ENCODE measurements at regions not wholly inside any gene's neighbourhood (a gene's known extent, or its start where the extent isn't known, plus 50 kb on each side); places are given as distances from the start of the nearest gene placed in this dataset.
"Not testable (repeated sequence)": the region's sequence is repeated elsewhere in the genome, so short reads cannot be mapped to it uniquely, and the experiment has no call there.

- no peaks in the 10 kb centered on the region for H3K9me3 ChIP-seq (ENCODE audit: low read length)
- H3K9ac ChIP-seq (ENCODE audit: low read length) = no peak overlapping the region
- no peak overlapping the region for H3K4me3 ChIP-seq (ENCODE audit: low read depth, low read length, poor library complexity, severe bottlenecking)
- no peak overlapping the region for H3K27ac ChIP-seq (ENCODE audit: low read depth, low read length, poor library complexity, severe bottlenecking)
- no peaks in the 10 kb centered on the region for H4K20me1 ChIP-seq (ENCODE audit: insufficient read depth, low read length)
- H2AFZ ChIP-seq (ENCODE audit: low read length) = no peak overlapping the region
- H3K4me2 ChIP-seq (ENCODE audit: low read length) = no peak overlapping the region
- H3K36me3 ChIP-seq (ENCODE audit: insufficient read depth, low read length) = no peaks in the 10 kb centered on the region
- H3F3A ChIP-seq (ENCODE audit: insufficient read depth, low read length) = no peaks in the 10 kb centered on the region
- no peaks in the 10 kb centered on the region for H3K9me2 ChIP-seq (ENCODE audit: low read depth, low read length)
- H3K79me2 ChIP-seq (ENCODE audit: insufficient read depth, low read length) = no peaks in the 10 kb centered on the region
- no peaks in the 10 kb centered on the region for H3K27me3 ChIP-seq (ENCODE audit: insufficient read depth, low read length)
- TF ChIP-seq CTCF (IDR thresholded peaks at IDR 0.05; ENCODE audit: low read length) (no peak), EZH2 (IDR thresholded peaks at IDR 0.05; ENCODE audit: borderline replicate concordance, low read length) (no peak)
- H3K4me1 ChIP-seq (ENCODE audit: insufficient read depth, low read length, severe bottlenecking) = no peaks in the 10 kb centered on the region
These were observed 544.6 kb upstream of the B3GAT1 start for GRCh38 chr11:134956450-134957210.

- H3K9me2 ChIP-seq (ENCODE audit: low read depth, low read length); H3K4me1 ChIP-seq (ENCODE audit: insufficient read depth, low read length, severe bottlenecking); H3K9me3 ChIP-seq (ENCODE audit: low read length); H3K36me3 ChIP-seq (ENCODE audit: insufficient read depth, low read length); H2AFZ ChIP-seq (ENCODE audit: low read length); H3K4me2 ChIP-seq (ENCODE audit: low read length); H4K20me1 ChIP-seq (ENCODE audit: insufficient read depth, low read length); H3K9ac ChIP-seq (ENCODE audit: low read length); H3K4me3 ChIP-seq (ENCODE audit: low read depth, low read length, poor library complexity, severe bottlenecking); H3K79me2 ChIP-seq (ENCODE audit: insufficient read depth, low read length); H3K27ac ChIP-seq (ENCODE audit: low read depth, low read length, poor library complexity, severe bottlenecking); H3F3A ChIP-seq (ENCODE audit: insufficient read depth, low read length); H3K27me3 ChIP-seq (ENCODE audit: insufficient read depth, low read length): not testable (repeated sequence)
These were observed 543.9 kb upstream of the B3GAT1 start for GRCh38 chr11:134955970-134956369.

- H3K4me1 ChIP-seq (ENCODE audit: insufficient read depth, low read length, severe bottlenecking) = no peaks in the 10 kb centered on the region
- H3K79me2 ChIP-seq (ENCODE audit: insufficient read depth, low read length) = no peaks in the 10 kb centered on the region
- no peak overlapping the region for H3K9ac ChIP-seq (ENCODE audit: low read length)
- H3K9me3 ChIP-seq (ENCODE audit: low read length) = no peaks in the 10 kb centered on the region
- TF ChIP-seq EZH2 (IDR thresholded peaks at IDR 0.05; ENCODE audit: borderline replicate concordance, low read length) (no peak), CTCF (IDR thresholded peaks at IDR 0.05; ENCODE audit: low read length) (no peak)
- no peaks in the 10 kb centered on the region for H4K20me1 ChIP-seq (ENCODE audit: insufficient read depth, low read length)
- no peak overlapping the region for H3K27ac ChIP-seq (ENCODE audit: low read depth, low read length, poor library complexity, severe bottlenecking)
- H2AFZ ChIP-seq (ENCODE audit: low read length) = no peak overlapping the region
- no peaks in the 10 kb centered on the region for H3K9me2 ChIP-seq (ENCODE audit: low read depth, low read length)
- H3F3A ChIP-seq (ENCODE audit: insufficient read depth, low read length) = no peaks in the 10 kb centered on the region
- H3K4me2 ChIP-seq (ENCODE audit: low read length) = no peak overlapping the region
- no peaks in the 10 kb centered on the region for H3K36me3 ChIP-seq (ENCODE audit: insufficient read depth, low read length)
- H3K27me3 ChIP-seq (ENCODE audit: insufficient read depth, low read length) = no peaks in the 10 kb centered on the region
- H3K4me3 ChIP-seq (ENCODE audit: low read depth, low read length, poor library complexity, severe bottlenecking) = no peak overlapping the region
These were observed 543.2 kb upstream of the B3GAT1 start for GRCh38 chr11:134955281-134955680.

GRCh38 chr11:134954456-134954855, 542.4 kb upstream of the B3GAT1 start:
- H3K79me2 ChIP-seq (ENCODE audit: insufficient read depth, low read length); H2AFZ ChIP-seq (ENCODE audit: low read length); H3K9ac ChIP-seq (ENCODE audit: low read length); H3K27ac ChIP-seq (ENCODE audit: low read depth, low read length, poor library complexity, severe bottlenecking); H3K9me2 ChIP-seq (ENCODE audit: low read depth, low read length); H3K4me1 ChIP-seq (ENCODE audit: insufficient read depth, low read length, severe bottlenecking); H3K9me3 ChIP-seq (ENCODE audit: low read length); H3K27me3 ChIP-seq (ENCODE audit: insufficient read depth, low read length); H3F3A ChIP-seq (ENCODE audit: insufficient read depth, low read length); H3K4me3 ChIP-seq (ENCODE audit: low read depth, low read length, poor library complexity, severe bottlenecking); H3K4me2 ChIP-seq (ENCODE audit: low read length); H3K36me3 ChIP-seq (ENCODE audit: insufficient read depth, low read length); H4K20me1 ChIP-seq (ENCODE audit: insufficient read depth, low read length): not testable (repeated sequence)

GRCh38 chr11:134953417-134953970, 541.5 kb upstream of the B3GAT1 start:
- H3K4me3 ChIP-seq (ENCODE audit: low read depth, low read length, poor library complexity, severe bottlenecking); H3K36me3 ChIP-seq (ENCODE audit: insufficient read depth, low read length); H2AFZ ChIP-seq (ENCODE audit: low read length); H4K20me1 ChIP-seq (ENCODE audit: insufficient read depth, low read length); H3K27me3 ChIP-seq (ENCODE audit: insufficient read depth, low read length); H3F3A ChIP-seq (ENCODE audit: insufficient read depth, low read length); H3K4me2 ChIP-seq (ENCODE audit: low read length); H3K9me2 ChIP-seq (ENCODE audit: low read depth, low read length); H3K79me2 ChIP-seq (ENCODE audit: insufficient read depth, low read length); H3K4me1 ChIP-seq (ENCODE audit: insufficient read depth, low read length, severe bottlenecking); H3K9me3 ChIP-seq (ENCODE audit: low read length); H3K9ac ChIP-seq (ENCODE audit: low read length); H3K27ac ChIP-seq (ENCODE audit: low read depth, low read length, poor library complexity, severe bottlenecking): not testable (repeated sequence)

All from OCI-LY1 (cell line).